HG03064 (cell line): ENCODE measurements at regions not wholly inside any gene's neighbourhood (a gene's known extent, or its start where the extent isn't known, plus 50 kb on each side); places are given as distances from the start of the nearest gene placed in this dataset.
"Not testable (repeated sequence)": the region's sequence is repeated elsewhere in the genome, so short reads cannot be mapped to it uniquely, and the experiment has no call there.

Experiments used
- ATAC-seq: cut with Tn5 transposase; IDR thresholded peaks from one replicate; pipeline ENCODE4 v1.9.1; 2021; ENCODE audit warnings: low read depth; ENCODE audit not compliant: unreplicated experiment

GRCh38 chr3:177894081-177894728, 642.0 kb upstream of the KCNMB2 start:
- no peak for ATAC-seq

DNA sequence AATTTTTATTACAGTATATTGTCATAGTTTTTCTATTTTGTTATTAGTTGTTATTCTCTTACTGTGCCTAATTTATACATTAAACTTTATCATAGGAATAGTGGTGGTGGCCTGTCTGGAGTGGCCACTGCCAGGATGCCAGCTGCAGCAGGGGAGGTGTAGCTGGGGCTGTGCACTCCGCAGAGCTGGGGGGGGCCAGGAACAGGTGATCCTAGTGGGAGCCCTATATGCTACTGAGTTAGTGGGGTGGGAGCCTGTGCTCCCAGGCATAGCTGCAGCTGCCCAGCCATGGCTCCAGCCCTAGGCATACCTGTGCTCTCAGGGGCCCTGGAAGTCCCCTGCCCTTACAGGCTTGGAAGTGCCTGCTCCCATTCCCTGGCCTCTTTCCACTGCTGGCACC, 638.1 kb upstream of the KCNMB2 start:
- ATAC-seq = no peak

DNA sequence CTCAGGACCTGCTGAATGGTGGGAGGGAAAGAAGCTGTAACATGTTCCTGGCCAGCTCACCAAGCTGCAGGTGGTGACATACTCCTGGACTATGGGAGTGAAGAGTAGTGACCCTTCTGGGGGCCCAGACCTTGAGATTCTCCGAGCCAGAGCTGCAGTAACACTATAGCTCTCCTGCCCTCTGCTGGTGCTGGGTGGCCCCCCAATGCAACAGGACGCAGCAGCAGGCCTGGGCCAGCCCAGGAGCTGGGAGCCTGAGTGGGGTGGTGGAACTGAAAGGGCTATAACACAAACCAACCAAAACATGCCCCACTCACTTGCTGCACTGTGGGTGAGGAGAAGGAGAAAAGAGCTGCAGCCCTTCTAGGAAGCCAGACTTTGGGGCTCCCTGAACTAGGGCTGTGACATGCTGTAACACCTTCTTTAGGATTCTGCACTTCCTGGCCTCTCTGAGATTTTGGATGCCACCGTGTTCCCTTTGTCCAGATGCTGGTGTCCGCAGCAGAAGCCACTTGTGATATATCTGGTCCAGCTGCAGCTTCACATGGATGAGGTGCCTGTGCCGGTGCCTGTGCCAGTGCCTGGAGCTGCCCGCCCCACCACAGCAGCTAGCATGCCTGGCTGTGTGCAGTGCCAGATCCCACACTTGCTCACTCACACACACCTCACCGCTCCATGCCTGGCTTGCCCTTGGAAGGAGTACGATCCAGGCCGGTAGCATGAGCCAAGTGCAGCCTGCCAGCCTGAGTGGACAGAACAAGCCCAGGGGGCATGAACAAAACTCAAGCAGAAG, 636.8 kb upstream of the KCNMB2 start:
- ATAC-seq = no peak

GRCh38 chr3:177902876-177903275, 633.4 kb upstream of the KCNMB2 start:
- no peak for ATAC-seq

- no peak for ATAC-seq
Measured at GRCh38 chr3:177904621-177905020, 631.6 kb upstream of the KCNMB2 start.

GRCh38 chr3:177905173-177906125, 630.8 kb upstream of the KCNMB2 start:
- no peak for ATAC-seq

- no peak for ATAC-seq
Measured at GRCh38 chr3:177906126-177906511, 630.1 kb upstream of the KCNMB2 start.

- no peak for ATAC-seq
Measured at GRCh38 chr3:177906578-177907229, 629.5 kb upstream of the KCNMB2 start.

- ATAC-seq = not testable (repeated sequence)
Measured at GRCh38 chr3:177909530-177909929, 626.7 kb upstream of the KCNMB2 start.

DNA sequence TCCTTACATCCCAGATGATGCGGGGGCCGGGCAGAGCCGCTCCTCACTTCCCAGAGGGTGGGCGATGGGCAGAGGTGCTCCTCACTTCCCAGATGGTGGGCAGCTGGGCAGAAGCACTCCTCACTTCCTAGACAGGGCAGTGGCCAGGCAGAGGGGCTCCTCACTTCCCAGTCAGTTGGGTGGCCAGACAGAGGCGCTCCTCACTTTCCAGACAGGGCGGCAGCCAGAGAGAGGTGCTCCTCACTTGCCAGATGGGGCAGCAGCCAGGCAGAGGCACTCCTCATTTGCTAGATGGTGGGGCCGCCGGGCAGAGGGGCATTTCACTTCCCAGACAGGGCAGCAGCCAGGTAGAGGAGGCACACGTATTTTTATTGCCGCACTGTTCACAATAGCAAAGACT, 622.0 kb upstream of the KCNMB2 start:
- no peak for ATAC-seq

DNA sequence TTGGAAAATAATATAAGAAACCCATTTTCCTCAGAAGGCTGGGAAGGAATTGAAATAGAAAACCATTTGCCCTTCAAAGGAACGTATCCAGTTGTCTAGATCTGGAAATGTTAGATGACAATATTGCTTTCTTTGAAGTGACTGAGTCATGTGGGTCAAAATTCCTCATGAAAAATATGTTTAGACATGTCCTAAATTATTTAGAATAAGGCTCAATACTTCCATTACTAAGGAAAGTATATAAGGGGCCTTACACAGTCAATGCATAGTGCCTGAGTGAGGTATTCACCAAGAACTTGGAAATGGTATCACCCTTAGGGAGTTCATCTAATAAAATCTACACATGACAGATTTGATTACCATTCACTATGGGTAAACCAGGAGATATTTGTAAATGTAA, 619.8 kb upstream of the KCNMB2 start:
- no peak for ATAC-seq

GRCh38 chr3:177917234-177917861, 618.9 kb upstream of the KCNMB2 start:
- no peak for ATAC-seq

GRCh38 chr3:177921153-177921552, 615.1 kb upstream of the KCNMB2 start:
- no peak for ATAC-seq

DNA sequence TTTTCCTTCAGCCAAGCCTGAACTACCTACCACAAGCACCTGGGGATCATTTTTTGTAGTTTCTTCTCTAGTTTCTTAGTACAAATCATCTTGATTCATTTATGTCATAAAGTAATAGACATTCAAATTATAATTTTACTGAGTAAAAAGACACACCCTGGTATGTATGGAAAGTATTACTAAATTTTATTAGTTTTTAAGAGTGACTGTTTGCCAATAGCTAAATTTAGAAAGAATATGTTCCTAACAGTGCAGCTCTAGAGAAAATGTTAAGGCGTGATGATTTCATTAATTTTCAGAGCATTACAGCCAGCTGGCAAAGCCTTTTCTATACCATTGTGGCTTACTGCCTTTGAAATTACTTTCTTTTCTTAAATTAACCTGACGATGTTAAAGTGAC, 612.0 kb upstream of the KCNMB2 start:
- no peak for ATAC-seq

DNA sequence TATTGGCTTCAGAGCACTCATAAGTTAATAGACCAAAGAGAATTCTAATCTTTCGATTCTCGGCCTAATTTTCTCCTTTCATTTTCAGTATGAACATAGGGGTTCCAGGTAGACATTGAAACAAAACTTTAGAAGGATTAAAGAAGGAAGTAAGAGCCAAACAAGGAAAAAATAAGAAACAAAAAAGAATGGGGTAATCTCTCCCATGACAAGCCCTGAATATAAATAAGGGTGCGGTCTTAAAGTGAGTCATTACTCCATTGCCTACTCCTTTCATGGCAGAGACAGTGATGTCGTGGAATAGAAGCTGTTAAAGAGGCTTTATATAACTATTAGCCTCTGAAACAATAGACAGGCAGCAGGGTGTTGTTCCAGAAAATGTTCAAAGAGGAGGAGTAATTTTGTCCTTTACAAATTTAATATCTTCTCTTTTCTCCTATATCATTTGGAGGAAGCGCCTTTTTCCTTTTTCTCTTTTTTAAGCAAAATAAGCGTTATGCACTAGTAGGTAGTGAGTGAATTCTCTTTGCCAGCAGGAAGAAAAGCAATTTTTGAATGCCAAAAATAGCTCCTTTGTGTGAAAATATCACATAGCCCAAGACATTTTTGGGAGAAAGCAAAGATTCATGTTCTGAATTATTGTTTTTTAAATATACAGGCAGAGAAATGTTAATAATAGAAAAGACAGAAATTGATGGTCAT, 607.9 kb upstream of the KCNMB2 start:
- ATAC-seq = peak; percentile 74

GRCh38 chr3:177929310-177929709, 606.9 kb upstream of the KCNMB2 start:
- no peak for ATAC-seq

DNA sequence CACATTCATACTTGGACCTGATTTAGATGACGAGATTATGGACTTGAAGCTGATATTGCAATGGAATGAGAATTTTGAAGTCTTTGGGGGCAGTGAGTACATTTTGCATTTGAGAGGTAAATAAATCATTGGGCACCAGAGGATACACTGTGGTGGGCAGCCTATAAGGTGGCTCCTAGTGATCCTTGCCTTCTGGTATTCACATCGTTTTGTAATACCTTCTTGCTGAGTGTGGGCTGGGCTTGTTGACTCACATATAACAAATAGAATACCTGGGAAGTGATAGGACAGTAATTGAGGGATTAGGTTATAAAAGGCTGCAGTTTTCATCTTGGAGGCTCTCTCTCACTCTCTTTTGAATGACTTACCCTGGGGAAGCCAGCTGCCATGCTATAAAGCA, 605.5 kb upstream of the KCNMB2 start:
- no peak for ATAC-seq

GRCh38 chr3:177931346-177931745, 604.9 kb upstream of the KCNMB2 start:
- no peak for ATAC-seq

- no peak for ATAC-seq
Measured at GRCh38 chr3:177932346-177932745, 603.9 kb upstream of the KCNMB2 start.
